GM06990 (cell line): ENCODE measurements at regions not wholly inside any gene's neighbourhood (a gene's known extent, or its start where the extent isn't known, plus 50 kb on each side); places are given as distances from the start of the nearest gene placed in this dataset.

Source experiments
- DNase-seq: peaks from one replicate; pipeline ENCODE4 v3.0.0-alpha.2; 2011; ENCODE audit not compliant: insufficient read length; ENCODE audit errors: extremely low read depth
- H3K27me3 ChIP-seq: replicated peaks from 2 replicates; pipeline ENCODE4 v1.6.0; 2011; ENCODE audit warnings: low read length; ENCODE audit not compliant: control insufficient read depth, insufficient read depth
- H3K36me3 ChIP-seq: 2 replicates; pipeline ENCODE4 v1.5.1; 2011; ENCODE audit warnings: low read length; ENCODE audit not compliant: control insufficient read depth, insufficient read depth
- H3K4me3 ChIP-seq: replicated peaks from 2 replicates; pipeline ENCODE4 v1.5.1; 2011; ENCODE audit warnings: low read depth, mild to moderate bottlenecking, control low read depth, low read length
- TF ChIP-seq, protein P1 (sequence below): IDR thresholded peaks from 2 replicates; pipeline ENCODE4 v1.5.1; 2011; ENCODE audit warnings: low read length, control low read depth, mild to moderate bottlenecking, inconsistent platforms; ENCODE audit not compliant: insufficient read depth, poor library complexity, severe bottlenecking

DNA sequence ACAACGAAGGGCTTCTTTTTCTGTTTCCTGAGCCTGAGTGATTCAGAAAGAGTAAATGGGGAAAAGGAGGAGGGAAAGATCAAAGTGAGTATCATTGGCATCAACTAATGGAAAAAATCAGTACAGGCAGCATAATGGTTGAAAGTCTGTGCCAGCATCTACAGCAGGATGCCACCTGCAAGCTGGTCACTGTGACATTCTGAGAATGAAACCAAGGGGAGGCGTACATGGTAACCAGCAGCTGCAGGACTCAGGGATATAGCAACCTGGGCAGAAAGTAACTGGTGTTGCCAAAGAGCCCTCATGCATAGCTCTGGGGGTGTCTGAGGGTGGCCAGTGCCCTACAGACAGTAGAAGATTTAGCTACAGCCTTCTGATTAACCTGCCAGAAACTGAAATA is 305.9 kb downstream of the BRINP2 start:
- TF ChIP-seq, protein P1, sequence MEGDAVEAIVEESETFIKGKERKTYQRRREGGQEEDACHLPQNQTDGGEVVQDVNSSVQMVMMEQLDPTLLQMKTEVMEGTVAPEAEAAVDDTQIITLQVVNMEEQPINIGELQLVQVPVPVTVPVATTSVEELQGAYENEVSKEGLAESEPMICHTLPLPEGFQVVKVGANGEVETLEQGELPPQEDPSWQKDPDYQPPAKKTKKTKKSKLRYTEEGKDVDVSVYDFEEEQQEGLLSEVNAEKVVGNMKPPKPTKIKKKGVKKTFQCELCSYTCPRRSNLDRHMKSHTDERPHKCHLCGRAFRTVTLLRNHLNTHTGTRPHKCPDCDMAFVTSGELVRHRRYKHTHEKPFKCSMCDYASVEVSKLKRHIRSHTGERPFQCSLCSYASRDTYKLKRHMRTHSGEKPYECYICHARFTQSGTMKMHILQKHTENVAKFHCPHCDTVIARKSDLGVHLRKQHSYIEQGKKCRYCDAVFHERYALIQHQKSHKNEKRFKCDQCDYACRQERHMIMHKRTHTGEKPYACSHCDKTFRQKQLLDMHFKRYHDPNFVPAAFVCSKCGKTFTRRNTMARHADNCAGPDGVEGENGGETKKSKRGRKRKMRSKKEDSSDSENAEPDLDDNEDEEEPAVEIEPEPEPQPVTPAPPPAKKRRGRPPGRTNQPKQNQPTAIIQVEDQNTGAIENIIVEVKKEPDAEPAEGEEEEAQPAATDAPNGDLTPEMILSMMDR = no peak

DNA sequence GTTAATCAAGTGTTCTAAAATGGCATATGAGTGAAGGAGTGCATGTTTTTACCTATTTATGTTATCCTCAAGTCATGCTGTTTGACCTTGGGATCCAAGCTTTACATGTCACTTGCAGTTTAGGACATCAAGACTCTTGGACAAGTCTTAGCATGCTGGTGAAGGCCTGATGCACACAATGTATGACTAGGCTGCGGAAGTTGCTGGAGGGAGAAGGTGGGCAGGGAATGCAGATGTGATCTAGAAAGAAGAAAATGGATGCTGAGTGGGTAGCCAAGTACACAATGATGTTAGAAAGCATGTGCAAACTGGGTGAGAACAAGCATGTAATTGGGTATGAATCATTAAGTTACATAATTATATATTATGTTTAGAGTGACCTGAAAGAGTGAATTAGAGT is 301.8 kb downstream of the BRINP2 start:
- H3K27me3 ChIP-seq = no peaks in the 10 kb centered on the region
- DNase-seq = no peak
- H3K4me3 ChIP-seq = no peak overlapping the region
- H3K36me3 ChIP-seq = no peaks in the 10 kb centered on the region
- TF ChIP-seq, protein P1 = no peak

More for the DNA sequence above, 305.9 kb downstream of the BRINP2 start:
- Histone ChIP-seq H3K4me3 (no peak overlapping the region), H3K36me3 (no peaks in the 10 kb centered on the region), H3K27me3 (no peaks in the 10 kb centered on the region)
- no peak for DNase-seq

DNA sequence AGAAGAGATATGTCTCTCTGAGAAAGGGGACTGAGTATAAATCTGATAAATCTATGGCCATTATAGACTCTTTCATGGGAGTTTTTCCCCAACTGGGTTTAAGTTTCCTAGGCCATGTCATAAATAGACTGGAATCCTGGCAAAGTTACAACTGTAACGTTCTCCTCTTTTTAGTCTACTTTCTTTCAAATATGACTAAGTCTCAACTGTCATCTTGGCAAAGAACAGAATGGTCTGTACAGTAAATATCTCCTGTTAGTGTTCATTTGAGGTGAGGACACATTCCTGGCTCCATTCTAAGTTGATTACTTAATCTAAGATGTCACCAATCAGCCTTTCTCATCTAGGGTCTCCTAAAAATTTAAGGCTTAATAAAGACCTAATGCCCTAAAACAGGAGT is 300.5 kb downstream of the BRINP2 start:
- Histone ChIP-seq H3K4me3 (no peak overlapping the region), H3K27me3 (no peaks in the 10 kb centered on the region), H3K36me3 (no peaks in the 10 kb centered on the region)
- no peak for DNase-seq
- TF ChIP-seq, protein P1 = no peak

DNA sequence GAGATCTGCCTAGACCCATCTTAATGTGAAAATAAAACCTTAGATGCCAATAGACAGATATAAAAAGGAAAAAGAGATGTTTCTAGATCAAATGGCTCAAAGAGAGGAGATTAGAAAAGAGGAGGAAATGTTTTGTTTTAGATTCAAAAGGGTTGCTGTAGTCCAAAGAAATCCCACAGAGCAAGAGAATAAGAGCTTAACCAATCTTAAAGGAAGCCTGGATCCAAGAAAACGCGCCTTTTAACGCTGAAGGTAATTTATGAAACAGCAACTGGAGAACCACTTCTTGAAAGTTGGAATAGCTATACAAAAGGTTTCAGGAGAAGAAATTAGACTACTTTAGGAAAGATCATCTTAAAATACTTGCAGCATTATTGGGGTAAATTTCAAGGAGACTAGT is 298.8 kb downstream of the BRINP2 start:
- DNase-seq = no peak
- no peaks in the 10 kb centered on the region for H3K27me3 ChIP-seq
- TF ChIP-seq, protein P1 = no peak
- H3K36me3 ChIP-seq = no peaks in the 10 kb centered on the region
- no peak overlapping the region for H3K4me3 ChIP-seq

DNA sequence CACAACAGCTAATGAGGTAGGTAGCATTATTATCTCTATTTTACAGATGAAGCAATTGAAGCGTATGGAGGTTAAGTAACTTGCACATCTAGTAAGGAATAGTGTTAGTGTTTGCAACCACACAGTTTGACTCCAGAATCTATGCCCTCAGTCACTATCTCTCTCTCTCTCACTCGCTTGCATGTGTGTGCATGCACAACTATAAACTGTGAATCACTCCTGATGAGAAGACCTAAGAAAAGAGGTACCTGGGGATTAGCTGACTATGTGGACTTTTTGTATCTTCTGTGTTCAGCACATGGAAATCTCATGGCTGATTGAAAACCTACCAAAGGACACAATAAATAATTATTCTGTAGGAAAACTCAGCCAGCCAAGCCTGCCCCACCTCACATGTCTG is 295.5 kb downstream of the BRINP2 start:
- TF ChIP-seq, protein P1 = no peak
- Histone ChIP-seq H3K36me3 (no peaks in the 10 kb centered on the region), H3K4me3 (no peak overlapping the region)

DNA sequence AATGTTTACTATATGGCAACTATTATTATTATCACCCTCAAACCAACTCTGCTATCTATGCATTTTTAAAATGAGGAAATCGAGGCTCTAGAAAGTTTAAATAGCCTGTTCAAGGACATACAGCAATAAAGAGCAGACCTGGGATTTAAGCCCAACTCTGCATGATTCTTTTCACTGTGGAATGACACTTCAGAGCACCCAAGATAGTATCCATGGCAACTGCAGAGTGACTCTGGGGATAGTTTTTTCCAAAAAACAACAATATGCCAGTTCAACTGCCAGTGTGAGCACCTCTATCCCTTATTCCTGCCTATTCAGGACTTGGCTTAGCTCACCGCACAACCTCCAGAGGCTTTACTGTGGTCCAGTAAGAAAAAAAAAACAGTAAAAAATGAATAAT is 293.9 kb downstream of the BRINP2 start:
- no peak for DNase-seq
- no peaks in the 10 kb centered on the region for H3K27me3 ChIP-seq
- TF ChIP-seq, protein P1 = no peak
- no peak overlapping the region for H3K4me3 ChIP-seq
- H3K36me3 ChIP-seq = no peaks in the 10 kb centered on the region

More for the DNA sequence above, 295.5 kb downstream of the BRINP2 start:
- DNase-seq = no peak
- no peaks in the 10 kb centered on the region for H3K27me3 ChIP-seq
